GM12878 (cell line): ENCODE measurements at regions not wholly inside any gene's neighbourhood (a gene's known extent, or its start where the extent isn't known, plus 50 kb on each side); places are given as distances from the start of the nearest gene placed in this dataset.

Source experiments
- ATAC-seq: fragments of 200-7000 bp; cut with Tn5 transposase; 3 replicates; pipeline ENCODE4 v1.9.1; 2020; ENCODE audit warnings: mild to moderate bottlenecking, moderate library complexity
- BruUV-seq: library from RNA; stranded (reverse); fragments of 400-500 nt; replicated peaks from 2 replicates; lab custom pipeline; 2021; lab: Mats Ljungman, UMichigan
- CTCF ChIA-PET: fragments of 300-600 bp; sonication (Branson Sonifier 250); formaldehyde crosslinking; extraction: SDS; loops from one replicate; lab custom pipeline; 2021; ENCODE audit warnings: inconsistent platforms; lab: Yijun Ruan, JAX
- POLR2A ChIA-PET: fragments of 350-600 bp; formaldehyde crosslinking; extraction: SDS; loops from one replicate; lab custom pipeline; 2021; ENCODE audit warnings: inconsistent platforms; lab: Charles Lee
- RAD21 ChIA-PET: fragments of 300-600 bp; sonication (Branson Sonifier 250); formaldehyde crosslinking; loops from one replicate; lab custom pipeline; 2023; ENCODE audit warnings: antibody characterized with exemption; ENCODE audit not compliant: unreplicated experiment; lab: Charles Lee
- SMC1A ChIA-PET: fragments of 300-600 bp; sonication (Branson Sonifier 250); formaldehyde crosslinking; loops from one replicate; lab custom pipeline; 2023; ENCODE audit not compliant: unreplicated experiment, uncharacterized antibody; lab: Charles Lee
- DNase-seq: peaks from one replicate; pipeline ENCODE4 v3.0.0-alpha.2; 2011; ENCODE audit warnings: low read depth, low spot score
- FAIRE-seq: peaks from 3 replicates; lab custom pipeline; 2011; peaks lifted over from hg19 to GRCh38; lab: Jason Lieb, UNC
- H2AFZ ChIP-seq: 2 replicates; pipeline ENCODE4 v1.6.0; 2011; ENCODE audit warnings: low read depth, low read length, control low read depth; ENCODE audit not compliant: control insufficient read depth
- H3K27ac ChIP-seq: 2 replicates; pipeline ENCODE4 v1.5.1; 2011; ENCODE audit warnings: control low read depth; ENCODE audit not compliant: control insufficient read depth, insufficient read depth
- H3K27me3 ChIP-seq, 2 experiments: replicated peaks in 1 of 2; 2 replicates each; pipeline versions ENCODE4 v1.6.0 to v1.6.1; 2011; ENCODE audit warnings: low read length in 1 of 2; ENCODE audit not compliant: control insufficient read depth in 2 of 2, insufficient read depth in 2 of 2
- H3K36me3 ChIP-seq, 2 experiments: 2 replicates each; pipeline ENCODE4 v1.5.1; 2011; ENCODE audit warnings: low read length in 1 of 2; ENCODE audit not compliant: control insufficient read depth in 2 of 2, insufficient read depth in 2 of 2
- H3K4me1 ChIP-seq: 2 replicates; pipeline ENCODE4 v1.6.1; 2011; ENCODE audit warnings: mild to moderate bottlenecking, low read length, moderate library complexity, mixed read lengths; ENCODE audit not compliant: control insufficient read depth, insufficient read depth
- H3K4me2 ChIP-seq: 2 replicates; pipeline ENCODE4 v1.6.0; 2011; ENCODE audit warnings: control low read depth; ENCODE audit not compliant: control insufficient read depth, insufficient read depth
- H3K4me3 ChIP-seq: fragments of 200-600 bp; sonication (generic); 2 replicates; pipeline ENCODE4 v1.5.1; 2016
- H3K79me2 ChIP-seq: 2 replicates; pipeline ENCODE4 v1.6.0; 2011; ENCODE audit warnings: low read length; ENCODE audit not compliant: control insufficient read depth, insufficient read depth
- H3K9ac ChIP-seq: 2 replicates; pipeline ENCODE4 v1.8.0; 2011; ENCODE audit warnings: low read length, control low read depth, mixed read lengths; ENCODE audit not compliant: control insufficient read depth, insufficient read depth
- H3K9me3 ChIP-seq: replicated peaks from 3 replicates; pipeline ENCODE4 v1.5.1; 2011; ENCODE audit warnings: mild to moderate bottlenecking, low read length; ENCODE audit not compliant: control insufficient read depth, insufficient read depth
- H4K20me1 ChIP-seq: 2 replicates; pipeline ENCODE4 v1.6.0; 2011; ENCODE audit not compliant: control insufficient read depth, insufficient read depth
- BCL11A ChIP-seq: IDR thresholded peaks from 2 replicates; pipeline ENCODE4 v1.6.1; 2011; ENCODE audit warnings: low read depth, low read length
- CBX3 ChIP-seq: fragments of 200-600 bp; sonication (generic); IDR thresholded peaks from 2 replicates; pipeline ENCODE4 v1.6.1; 2016; ENCODE audit warnings: low read depth, borderline replicate concordance
- CHD2 ChIP-seq: IDR thresholded peaks from 2 replicates; pipeline ENCODE4 v1.6.1; 2011; ENCODE audit warnings: low read depth, low read length, improper control_type of control experiment, borderline replicate concordance
- KDM1A ChIP-seq: fragments of 200-600 bp; sonication (generic); IDR thresholded peaks from 2 replicates; pipeline ENCODE4 v1.6.1; 2016; ENCODE audit warnings: borderline replicate concordance
- NKRF ChIP-seq: fragments of 450-650 bp; conservative IDR thresholded peaks from 2 replicates; pipeline ENCODE4 v1.6.1; 2017; ENCODE audit warnings: mild to moderate bottlenecking, moderate library complexity
- NR2F1 ChIP-seq: fragments of 450-650 bp; conservative IDR thresholded peaks from 2 replicates; pipeline ENCODE4 v1.6.1; 2017; ENCODE audit warnings: mild to moderate bottlenecking
- PAX5 ChIP-seq: IDR thresholded peaks from 2 replicates; pipeline ENCODE4 v1.6.1; 2011; ENCODE audit warnings: low read depth, low read length, borderline replicate concordance
- PAX8 ChIP-seq: fragments of 450-650 bp; IDR thresholded peaks from 2 replicates; pipeline ENCODE4 v1.6.1; 2017; ENCODE audit warnings: mild to moderate bottlenecking, moderate library complexity
- SKIL ChIP-seq: fragments of 450-650 bp; IDR thresholded peaks from 2 replicates; pipeline ENCODE4 v1.6.1; 2017; ENCODE audit warnings: mild to moderate bottlenecking, low read depth, inconsistent platforms; ENCODE audit not compliant: poor library complexity, severe bottlenecking
- SREBF2 ChIP-seq: IDR thresholded peaks from 2 replicates; pipeline ENCODE4 v1.6.1; 2012; ENCODE audit warnings: mild to moderate bottlenecking, low read length
- SRF ChIP-seq, 2 experiments: IDR thresholded peaks; 2 replicates each; pipeline ENCODE4 v1.6.1; 2011; ENCODE audit warnings: low read depth in 2 of 2, low read length in 2 of 2, mild to moderate bottlenecking in 1 of 2, moderate library complexity in 1 of 2
- ZNF384 ChIP-seq: IDR thresholded peaks from 2 replicates; pipeline ENCODE4 v1.6.1; 2012; ENCODE audit warnings: low read depth, mild to moderate bottlenecking, low read length, improper control_type of control experiment, borderline replicate concordance
- WGBS: methylation state at CpG from one replicate; pipeline ENCODE4 v1.1.6; 2016; ENCODE audit warnings: low lambda C conversion rate; ENCODE audit not compliant: insufficient replicate concordance, insufficient coverage; ENCODE audit errors: missing lambda C conversion rate; 5-methylcytosine and 5-hydroxymethylcytosine counted together
- in situ Hi-C: fragments of 300-500 bp; cut with MboI; formaldehyde crosslinking; loops from 9 replicates; pipeline ENCODE4 v1.14.3; 2018; ENCODE audit warnings: mixed read lengths
- intact Hi-C: fragments of 100-400 bp; cut with micrococcal nuclease; formaldehyde crosslinking; loops from one replicate; pipeline ENCODE4 v1.14.2; 2022; ENCODE audit not compliant: unreplicated experiment
- TF ChIP-seq, protein P1 (sequence below): fragments of 450-650 bp; IDR thresholded peaks from 2 replicates; pipeline ENCODE4 v1.6.1; 2014; ENCODE audit warnings: mild to moderate bottlenecking
- TF ChIP-seq, protein P2 (sequence below): IDR thresholded peaks from 2 replicates; pipeline ENCODE4 v1.6.1; 2011; ENCODE audit warnings: low read depth, mild to moderate bottlenecking, low read length, moderate library complexity, borderline replicate concordance; ENCODE audit errors: extremely low read depth

- SMC1A ChIA-PET = interaction anchor here (0.9 to 3.5 kb wide), 3 partner anchors 8 to 39 kb away, joined by 4 to 19 read pairs (median 4); no protein-coding TSS in a partner anchor
- 46% methylated on average over 8 of the region's 8 CpGs for WGBS
These were observed 116.6 kb upstream of the TNRC6C start for GRCh38 chr17:77841742-77842527.

More at GRCh38 chr17:77841742-77842527, 116.6 kb upstream of the TNRC6C start:
- FAIRE-seq = no peak
- ChIA-PET CTCF (no interaction called here), RAD21 (interaction anchor here (3.5 kb wide), 1 partner anchor 8 kb away, joined by 27 read pairs; no protein-coding TSS in a partner anchor), POLR2A (interaction anchor here (1.0 kb wide), 1 partner anchor 28 kb away, joined by 3 read pairs; no protein-coding TSS in a partner anchor)
- Histone ChIP-seq H3K4me3 (no peak overlapping the region), H3K4me1 (peaks cover 13% of the 10 kb centered on the region), H3K4me2 (no peak overlapping the region), H2AFZ (no peak overlapping the region), H3K36me3 (no peaks in the 10 kb centered on the region), H3K9ac (no peak overlapping the region), H3K27ac (no peak overlapping the region), H3K79me2 (no peaks in the 10 kb centered on the region), H3K27me3 (no peaks in the 10 kb centered on the region; a peak in 1 of 4 replicates), H4K20me1 (no peaks in the 10 kb centered on the region; the same call in 1 of the 2 replicates), H3K9me3 (no peaks in the 10 kb centered on the region; the same call in 2 of the 3 replicates)
- no peak for ATAC-seq
- BruUV-seq = no TSS peak
- intact Hi-C loops (no loop called here), in situ Hi-C loops (no loop called here)
- no peak for DNase-seq
- TF ChIP-seq KDM1A = no peak
- TF ChIP-seq SREBF2 = no peak
- no peak for TF ChIP-seq BCL11A
- no peak for TF ChIP-seq ZNF384
- TF ChIP-seq NR2F1 = no peak
- TF ChIP-seq, protein P1, sequence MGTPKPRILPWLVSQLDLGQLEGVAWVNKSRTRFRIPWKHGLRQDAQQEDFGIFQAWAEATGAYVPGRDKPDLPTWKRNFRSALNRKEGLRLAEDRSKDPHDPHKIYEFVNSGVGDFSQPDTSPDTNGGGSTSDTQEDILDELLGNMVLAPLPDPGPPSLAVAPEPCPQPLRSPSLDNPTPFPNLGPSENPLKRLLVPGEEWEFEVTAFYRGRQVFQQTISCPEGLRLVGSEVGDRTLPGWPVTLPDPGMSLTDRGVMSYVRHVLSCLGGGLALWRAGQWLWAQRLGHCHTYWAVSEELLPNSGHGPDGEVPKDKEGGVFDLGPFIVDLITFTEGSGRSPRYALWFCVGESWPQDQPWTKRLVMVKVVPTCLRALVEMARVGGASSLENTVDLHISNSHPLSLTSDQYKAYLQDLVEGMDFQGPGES = no peak
- no peak for TF ChIP-seq CHD2
- TF ChIP-seq PAX5 = no peak
- TF ChIP-seq NKRF = no peak
- TF ChIP-seq, protein P2, sequence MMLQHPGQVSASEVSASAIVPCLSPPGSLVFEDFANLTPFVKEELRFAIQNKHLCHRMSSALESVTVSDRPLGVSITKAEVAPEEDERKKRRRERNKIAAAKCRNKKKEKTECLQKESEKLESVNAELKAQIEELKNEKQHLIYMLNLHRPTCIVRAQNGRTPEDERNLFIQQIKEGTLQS = no peak
- no peak for TF ChIP-seq SKIL
- TF ChIP-seq SRF (IDR thresholded peaks at IDR 0.05; ENCODE audit: low read depth in 2 of 2, low read length in 2 of 2) = no peak
- no peak for TF ChIP-seq PAX8
- TF ChIP-seq CBX3 = no peak
